PC-9 (cell line): ENCODE measurements at regions not wholly inside any gene's neighbourhood (a gene's known extent, or its start where the extent isn't known, plus 50 kb on each side); places are given as distances from the start of the nearest gene placed in this dataset.

ENCODE experiments used
- BruUV-seq: library from RNA; stranded (reverse); fragments of 400-500 nt; replicated peaks from 2 replicates; lab custom pipeline; 2021; lab: Mats Ljungman, UMichigan
- CTCF ChIA-PET: fragments of 300-600 bp; sonication (Branson Sonifier 250); formaldehyde crosslinking; loops from one replicate; lab custom pipeline; 2022; ENCODE audit warnings: antibody characterized with exemption; lab: Charles Lee
- POLR2A ChIA-PET: fragments of 300-600 bp; sonication (Branson Sonifier 250); formaldehyde crosslinking; loops from one replicate; lab custom pipeline; 2022; ENCODE audit warnings: antibody characterized with exemption; ENCODE audit not compliant: unreplicated experiment; lab: Charles Lee
- DNase-seq, 2 experiments: peaks; one replicate each; pipeline versions ENCODE4 v3.0.0 to v3.0.0-alpha.2; 2015 to 2022; ENCODE audit warnings: mixed read lengths in 1 of 2
- H2AFZ ChIP-seq: fragments of 200-600 bp; sonication (generic); 2 replicates; pipeline ENCODE4 v1.8.1; 2017; ENCODE audit warnings: antibody characterized with exemption
- H3F3A ChIP-seq: fragments of 200-600 bp; sonication (generic); 2 replicates; pipeline ENCODE4 v1.8.1; 2017; ENCODE audit warnings: antibody characterized with exemption, mild to moderate bottlenecking, low read depth; ENCODE audit not compliant: insufficient read depth
- H3K27ac ChIP-seq: fragments of 200-600 bp; sonication (generic); 2 replicates; pipeline ENCODE4 v1.6.1; 2016; ENCODE audit warnings: mixed run types
- H3K27me3 ChIP-seq: fragments of 200-600 bp; sonication (generic); 2 replicates; pipeline ENCODE4 v1.6.1; 2016; ENCODE audit warnings: low read depth, mixed run types; ENCODE audit not compliant: insufficient read depth
- H3K36me3 ChIP-seq: fragments of 200-600 bp; sonication (generic); 2 replicates; pipeline ENCODE4 v1.6.1; 2016; ENCODE audit warnings: low read depth, mixed run types
- H3K4me1 ChIP-seq: fragments of 200-600 bp; sonication (generic); replicated peaks from 2 replicates; pipeline ENCODE4 v1.6.1; 2016; ENCODE audit warnings: mixed run types; ENCODE audit not compliant: insufficient read depth
- H3K4me2 ChIP-seq: fragments of 200-600 bp; sonication (generic); 2 replicates; pipeline ENCODE4 v1.6.1; 2017; ENCODE audit warnings: mixed run types
- H3K4me3 ChIP-seq: fragments of 200-600 bp; sonication (generic); 2 replicates; pipeline ENCODE4 v1.6.1; 2016; ENCODE audit warnings: mixed run types
- H3K79me2 ChIP-seq: fragments of 200-600 bp; sonication (generic); 2 replicates; pipeline ENCODE4 v1.6.1; 2017; ENCODE audit warnings: low read depth, mixed run types
- H3K9me2 ChIP-seq: fragments of 200-600 bp; sonication (generic); 2 replicates; pipeline ENCODE4 v1.8.1; 2017; ENCODE audit warnings: mild to moderate bottlenecking; ENCODE audit not compliant: insufficient read depth
- H3K9me3 ChIP-seq: fragments of 200-600 bp; sonication (generic); 2 replicates; pipeline ENCODE4 v1.8.1; 2016; ENCODE audit warnings: low read depth; ENCODE audit not compliant: insufficient read depth
- H4K20me1 ChIP-seq: fragments of 200-600 bp; sonication (generic); 2 replicates; pipeline ENCODE4 v1.8.1; 2017; ENCODE audit not compliant: insufficient read depth
- CTCF ChIP-seq: fragments of 200-600 bp; sonication (generic); conservative IDR thresholded peaks from 2 replicates; pipeline ENCODE4 v1.6.1; 2017; ENCODE audit warnings: mixed run types, antibody characterized with exemption, mild to moderate bottlenecking, moderate library complexity
- EZH2 ChIP-seq: fragments of 200-600 bp; sonication (generic); IDR thresholded peaks from 2 replicates; pipeline ENCODE4 v1.8.0; 2017; ENCODE audit warnings: antibody characterized with exemption, low read depth
- intact Hi-C: fragments of 100-400 bp; cut with micrococcal nuclease; formaldehyde crosslinking; loops from one replicate; pipeline ENCODE4 v1.10.0; 2022; ENCODE audit not compliant: unreplicated experiment

GRCh38 chr10:6721480-6721879 is 141.4 kb upstream of the PRKCQ start:
- Histone ChIP-seq H3K4me3 (no peak overlapping the region; the same call in 1 of the 2 replicates), H3K27ac (peak overlapping the region; percentile 97), H3K4me2 (peak overlapping the region; percentile 59), H3K9me3 (no peaks in the 10 kb centered on the region), H4K20me1 (no peaks in the 10 kb centered on the region), H3K27me3 (no peaks in the 10 kb centered on the region), H3K79me2 (no peaks in the 10 kb centered on the region), H2AFZ (no peak overlapping the region), H3K9me2 (no peaks in the 10 kb centered on the region), H3K36me3 (no peaks in the 10 kb centered on the region), H3F3A (peaks cover 14% of the 10 kb centered on the region; the same call in 1 of the 2 replicates), H3K4me1 (peaks cover 21% of the 10 kb centered on the region)
- intact Hi-C loops, result no loop called here
- ChIA-PET POLR2A (interaction anchor here (0.6 to 1.5 kb wide), 4 partner anchors 16 to 30 kb away, joined by 3 to 22 read pairs (median 5); no protein-coding TSS in a partner anchor), CTCF (interaction anchor here (0.7 to 1.4 kb wide), 2 partner anchors 62 to 345 kb away, joined by 3 to 4 read pairs; no protein-coding TSS in a partner anchor)
- TF ChIP-seq CTCF (peak; percentile 30; the same call in 1 of the 2 replicates), EZH2 (no peak)
- BruUV-seq, result no TSS peak
- peak; percentile 50 to 66 for DNase-seq

DNA sequence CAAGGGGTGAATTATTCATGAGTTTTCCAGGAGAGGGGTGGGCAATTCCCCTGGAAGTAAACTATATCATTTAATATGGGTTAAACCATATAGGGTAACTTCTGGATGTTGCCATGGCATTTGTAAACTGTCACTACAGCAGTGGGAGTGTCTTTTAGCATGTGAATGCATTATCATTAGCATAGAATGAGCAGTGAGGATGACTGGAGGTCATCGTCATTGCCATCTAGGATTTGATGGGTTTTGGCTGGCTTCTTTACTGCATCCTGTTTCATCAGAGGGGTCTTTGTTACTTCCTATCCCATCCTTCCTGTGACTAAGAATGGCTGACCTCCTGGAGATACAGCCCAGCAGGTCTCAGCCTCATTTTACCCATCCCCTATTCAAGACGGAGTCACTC is 139.5 kb upstream of the PRKCQ start:
- no peaks in the 10 kb centered on the region for H4K20me1 ChIP-seq
- H3K4me2 ChIP-seq, result no peak overlapping the region
- no peaks in the 10 kb centered on the region for H3K9me2 ChIP-seq
- no peaks in the 10 kb centered on the region for H3K79me2 ChIP-seq
- no peak overlapping the region for H3K4me3 ChIP-seq
- no peak for TF ChIP-seq CTCF
- no peak for TF ChIP-seq EZH2
- H3K36me3 ChIP-seq, result no peaks in the 10 kb centered on the region
- no peaks in the 10 kb centered on the region for H3K9me3 ChIP-seq
- ChIA-PET POLR2A (no interaction called here), CTCF (no interaction called here)
- peaks cover 14% of the 10 kb centered on the region; the same call in 1 of the 2 replicates for H3F3A ChIP-seq
- BruUV-seq, result no TSS peak
- peaks cover 21% of the 10 kb centered on the region for H3K4me1 ChIP-seq
- H3K27me3 ChIP-seq, result no peaks in the 10 kb centered on the region
- intact Hi-C loops, result no loop called here
- H3K27ac ChIP-seq, result no peak overlapping the region
- no peak overlapping the region for H2AFZ ChIP-seq
- no peak for DNase-seq

DNA sequence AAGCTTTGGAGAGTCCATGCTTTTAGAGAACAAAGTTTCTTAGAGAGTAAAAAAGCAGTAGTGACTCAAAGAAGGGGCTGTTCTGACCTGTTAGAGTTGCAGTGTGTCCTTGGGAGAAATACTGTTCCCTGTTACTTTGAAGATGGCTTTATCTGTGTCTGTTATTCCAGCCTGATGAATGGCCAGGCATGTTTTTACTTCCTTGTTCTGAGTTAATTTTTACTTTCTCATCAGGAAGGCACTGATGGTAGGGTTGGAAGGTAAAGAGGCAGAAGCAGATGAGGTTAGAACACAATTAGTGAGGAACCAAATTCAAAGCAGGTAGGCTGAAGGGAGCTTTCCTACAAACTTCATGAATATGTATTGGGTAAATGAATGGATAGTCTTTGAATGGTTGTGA is 138.5 kb upstream of the PRKCQ start:
- no peaks in the 10 kb centered on the region for H3K9me2 ChIP-seq
- POLR2A ChIA-PET, result no interaction called here
- H3K4me2 ChIP-seq, result no peak overlapping the region
- peaks cover 14% of the 10 kb centered on the region; the same call in 1 of the 2 replicates for H3F3A ChIP-seq
- no peaks in the 10 kb centered on the region for H3K79me2 ChIP-seq
- H3K27ac ChIP-seq, result no peak overlapping the region
- no peaks in the 10 kb centered on the region for H3K36me3 ChIP-seq
- H4K20me1 ChIP-seq, result no peaks in the 10 kb centered on the region
- CTCF ChIA-PET, result no interaction called here
- BruUV-seq, result no TSS peak
- intact Hi-C loops, result no loop called here
- no peak overlapping the region for H3K4me3 ChIP-seq
- H2AFZ ChIP-seq, result no peak overlapping the region
- no peaks in the 10 kb centered on the region for H3K27me3 ChIP-seq
- DNase-seq, result no peak
- peaks cover 21% of the 10 kb centered on the region for H3K4me1 ChIP-seq
- no peaks in the 10 kb centered on the region for H3K9me3 ChIP-seq
- TF ChIP-seq EZH2, result no peak

GRCh38 chr10:6716516-6716915 is 136.4 kb upstream of the PRKCQ start:
- DNase-seq, result no peak
- BruUV-seq, result no TSS peak
- H3K4me3 ChIP-seq, result no peak overlapping the region
- H4K20me1 ChIP-seq, result no peaks in the 10 kb centered on the region
- H3K9me2 ChIP-seq, result no peaks in the 10 kb centered on the region
- no peaks in the 10 kb centered on the region for H3K36me3 ChIP-seq
- ChIA-PET CTCF (no interaction called here), POLR2A (interaction anchor here (0.7 kb wide), 1 partner anchor 32 kb away, joined by 3 read pairs; no protein-coding TSS in a partner anchor)
- H3F3A ChIP-seq, result 0 out of 2 replicates have a peak, but pooled peaks cover under 1% of the 10 kb centered on the region
- no peaks in the 10 kb centered on the region for H3K27me3 ChIP-seq
- H3K79me2 ChIP-seq, result no peaks in the 10 kb centered on the region
- H3K9me3 ChIP-seq, result no peaks in the 10 kb centered on the region
- H3K4me2 ChIP-seq, result no peak overlapping the region
- intact Hi-C loops, result no loop called here
- no peak overlapping the region for H2AFZ ChIP-seq
- TF ChIP-seq EZH2 (no peak), CTCF (no peak)
- H3K4me1 ChIP-seq, result peaks cover 4% of the 10 kb centered on the region
- no peak overlapping the region for H3K27ac ChIP-seq
